Iris pigment epithelial cell (primary cell): ENCODE measurements at regions not wholly inside any gene's neighbourhood (a gene's known extent, or its start where the extent isn't known, plus 50 kb on each side); places are given as distances from the start of the nearest gene placed in this dataset.

ENCODE experiments used
- DNase-seq: peaks from one replicate; pipeline ENCODE4 v3.0.0-alpha.2; 2011; ENCODE audit warnings: low read depth

- DNase-seq = peak; percentile 62
These were observed 124.3 kb upstream of the GADD45A start for GRCh38 chr1:67560580-67561255.

- peak; percentile 86 for DNase-seq
These were observed 123.3 kb upstream of the GADD45A start for GRCh38 chr1:67561704-67562113.

- no peak for DNase-seq
These were observed 121.3 kb upstream of the GADD45A start for GRCh38 chr1:67563684-67564083.

- DNase-seq = no peak
These were observed 120.8 kb upstream of the GADD45A start for GRCh38 chr1:67564193-67564592.

- peak; percentile 54 for DNase-seq
These were observed 118.1 kb upstream of the GADD45A start for GRCh38 chr1:67566803-67567377.

- DNase-seq = peak; percentile 98
These were observed 114.4 kb upstream of the GADD45A start for GRCh38 chr1:67570486-67571143.

- no peak for DNase-seq
These were observed 113.6 kb upstream of the GADD45A start for GRCh38 chr1:67571406-67571805.

GRCh38 chr1:67571901-67572593 is 113.0 kb upstream of the GADD45A start:
- DNase-seq = no peak

GRCh38 chr1:67572594-67573221 is 112.3 kb upstream of the GADD45A start:
- no peak for DNase-seq

GRCh38 chr1:67573311-67573872 is 111.6 kb upstream of the GADD45A start:
- DNase-seq = no peak

- no peak for DNase-seq
These were observed 110.8 kb upstream of the GADD45A start for GRCh38 chr1:67574221-67574620.

- peak; percentile 91 for DNase-seq
These were observed 109.1 kb upstream of the GADD45A start for GRCh38 chr1:67575861-67576260.

GRCh38 chr1:67576474-67576873 is 108.5 kb upstream of the GADD45A start:
- no peak for DNase-seq

GRCh38 chr1:67577646-67578045 is 107.4 kb upstream of the GADD45A start:
- no peak for DNase-seq

GRCh38 chr1:67578397-67579020 is 106.5 kb upstream of the GADD45A start:
- DNase-seq = no peak

GRCh38 chr1:67579623-67580394 is 105.2 kb upstream of the GADD45A start:
- DNase-seq = no peak

- DNase-seq = no peak
These were observed 104.2 kb upstream of the GADD45A start for GRCh38 chr1:67580691-67581403.

GRCh38 chr1:67582625-67583461 is 102.2 kb upstream of the GADD45A start:
- no peak for DNase-seq

GRCh38 chr1:67583462-67583950 is 101.5 kb upstream of the GADD45A start:
- no peak for DNase-seq
